ENCODE measurements at regions not wholly inside any gene's neighbourhood (a gene's known extent, or its start where the extent isn't known, plus 50 kb on each side); places are given as distances from the start of the nearest gene placed in this dataset.

- Mint-ChIP-seq H3K4me3 (no peak overlapping the region), H3K4me1 (no peaks in the 10 kb centered on the region), H3K36me3 (ENCODE audit: low read depth) (no peaks in the 10 kb centered on the region), H3K27me3 (ENCODE audit: low read depth) (peaks cover 10% of the 10 kb centered on the region), H3K27ac (ENCODE audit: unreplicated experiment) (no peak overlapping the region), H3K9me3 (no peaks in the 10 kb centered on the region)
- DNase-seq (ENCODE audit: low read depth, low spot score), result no peak
- no peak for TF ChIP-seq CTCF (conservative IDR thresholded peaks at IDR 0.05)
These were observed 524.6 kb upstream of the CDH4 start for GRCh38 chr20:60727425-60727824.

- Mint-ChIP-seq H3K36me3 (ENCODE audit: low read depth) (no peaks in the 10 kb centered on the region), H3K27me3 (ENCODE audit: low read depth) (peaks cover 10% of the 10 kb centered on the region), H3K9me3 (no peaks in the 10 kb centered on the region), H3K4me3 (no peak overlapping the region), H3K4me1 (no peaks in the 10 kb centered on the region), H3K27ac (ENCODE audit: unreplicated experiment) (no peak overlapping the region)
- TF ChIP-seq CTCF (conservative IDR thresholded peaks at IDR 0.05), result no peak
- no peak for DNase-seq (ENCODE audit: low read depth, low spot score)
These were observed 523.4 kb upstream of the CDH4 start for GRCh38 chr20:60728705-60729104.

- no peak for TF ChIP-seq CTCF (conservative IDR thresholded peaks at IDR 0.05)
- Mint-ChIP-seq H3K27ac (ENCODE audit: unreplicated experiment) (no peak overlapping the region), H3K27me3 (ENCODE audit: low read depth) (peaks cover 10% of the 10 kb centered on the region), H3K4me3 (no peak overlapping the region), H3K9me3 (no peaks in the 10 kb centered on the region), H3K36me3 (ENCODE audit: low read depth) (no peaks in the 10 kb centered on the region), H3K4me1 (no peaks in the 10 kb centered on the region)
- no peak for DNase-seq (ENCODE audit: low read depth, low spot score)
These were observed 522.7 kb upstream of the CDH4 start for GRCh38 chr20:60729135-60729900.

DNA sequence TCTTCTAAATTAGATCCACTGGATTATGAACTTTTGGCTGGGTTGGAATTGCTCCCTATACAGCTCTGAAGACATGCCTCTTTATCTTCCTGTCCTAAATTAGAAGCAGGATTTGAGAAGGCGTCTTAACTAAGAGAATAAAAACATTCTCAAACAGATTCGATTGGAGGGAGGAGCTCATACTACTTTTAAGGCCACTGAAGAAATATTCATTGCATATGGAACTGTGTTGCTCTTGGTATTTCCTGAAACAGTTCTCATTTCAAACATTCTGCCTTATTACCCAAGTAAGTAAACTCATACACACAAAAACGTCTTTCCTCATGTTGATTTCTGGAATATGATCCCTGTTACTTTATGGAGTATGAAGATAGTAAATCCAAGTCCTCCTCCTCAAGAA lies 519.7 kb upstream of the CDH4 start:
- no peak for DNase-seq (ENCODE audit: low read depth, low spot score)
- H3K27me3 Mint-ChIP-seq (ENCODE audit: low read depth), result no peaks in the 10 kb centered on the region
- no peaks in the 10 kb centered on the region for H3K36me3 Mint-ChIP-seq (ENCODE audit: low read depth)
- H3K4me1 Mint-ChIP-seq, result no peaks in the 10 kb centered on the region
- no peak for TF ChIP-seq CTCF (conservative IDR thresholded peaks at IDR 0.05)
- H3K9me3 Mint-ChIP-seq, result no peaks in the 10 kb centered on the region
- no peak overlapping the region for H3K27ac Mint-ChIP-seq (ENCODE audit: unreplicated experiment)
- no peak overlapping the region for H3K4me3 Mint-ChIP-seq

DNA sequence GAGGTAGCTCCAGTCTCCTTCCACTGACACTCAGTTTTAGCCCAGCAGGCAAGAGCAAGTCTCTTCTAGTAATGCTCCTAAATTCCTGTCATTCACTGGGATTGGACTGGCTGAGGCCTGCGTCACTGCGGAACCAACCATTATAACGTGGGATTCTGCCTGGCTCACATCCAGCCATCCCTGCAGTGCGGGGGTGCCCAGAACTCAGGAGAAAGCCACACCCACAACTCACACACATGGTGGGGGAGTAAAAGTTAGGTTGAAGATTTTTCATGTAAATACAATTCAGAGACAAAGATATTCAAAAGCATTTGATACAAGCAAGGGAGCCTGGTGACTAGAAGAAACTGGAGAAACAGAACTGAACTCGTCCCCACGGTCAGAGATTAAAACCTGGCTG lies 504.0 kb upstream of the CDH4 start:
- no peak for DNase-seq (ENCODE audit: low read depth, low spot score)
- Mint-ChIP-seq H3K4me3 (no peak overlapping the region), H3K27ac (ENCODE audit: unreplicated experiment) (no peak overlapping the region), H3K9me3 (peaks cover 5% of the 10 kb centered on the region), H3K36me3 (ENCODE audit: low read depth) (no peaks in the 10 kb centered on the region), H3K4me1 (no peaks in the 10 kb centered on the region), H3K27me3 (ENCODE audit: low read depth) (no peaks in the 10 kb centered on the region)
- TF ChIP-seq CTCF (conservative IDR thresholded peaks at IDR 0.05), result no peak

Data from neural crest cell (in vitro differentiated cells).